ENCODE measurements at regions not wholly inside any gene's neighbourhood (a gene's known extent, or its start where the extent isn't known, plus 50 kb on each side); places are given as distances from the start of the nearest gene placed in this dataset.

DNA sequence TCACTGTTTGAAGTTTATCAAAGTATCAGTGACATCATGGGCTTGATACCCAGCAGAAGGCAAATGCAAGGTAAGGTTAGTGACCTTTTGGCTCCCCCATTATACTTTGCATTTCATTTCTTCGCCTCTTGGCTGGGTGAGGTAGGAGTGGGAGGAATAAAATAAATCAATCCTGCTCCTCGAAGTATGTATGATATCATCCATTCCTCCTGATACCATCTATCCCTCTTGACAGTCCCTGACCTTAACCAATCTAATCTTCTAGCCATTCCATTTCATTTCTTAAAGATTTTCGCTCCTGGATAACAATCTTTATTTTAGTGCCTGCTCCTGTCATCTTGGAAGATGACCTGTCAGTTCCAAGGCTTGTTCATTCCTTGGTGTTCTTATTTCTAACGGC lies 1083.3 kb downstream of the NXPH1 start:
- no peak for TF ChIP-seq CTCF (conservative IDR thresholded peaks at IDR 0.05 in 1 of 2, IDR thresholded peaks at IDR 0.05 in 1 of 2; ENCODE audit: extremely low read depth in 1 of 2, insufficient read depth in 1 of 2, low read depth in 1 of 2, low read length in 2 of 2)
- TF ChIP-seq EZH2 (IDR thresholded peaks at IDR 0.05; ENCODE audit: borderline replicate concordance, low read length), result no peak

Measured in mammary epithelial cell (primary cell).